Activated naive CD4-positive, alpha-beta T cell treated with anti-CD3 and anti-CD28 coated beads for 36 hours (primary cell): ENCODE measurements at regions not wholly inside any gene's neighbourhood (a gene's known extent, or its start where the extent isn't known, plus 50 kb on each side); places are given as distances from the start of the nearest gene placed in this dataset.

Experiments
- CTCF ChIA-PET: fragments of 350-600 bp; sonication (Branson Sonifier 250); formaldehyde crosslinking; loops from one replicate; lab custom pipeline; 2021; ENCODE audit warnings: antibody characterized with exemption; lab: Charles Lee
- DNase-seq: peaks from one replicate; pipeline ENCODE4 v3.0.0-alpha.2; 2020
- H3K27ac Mint-ChIP-seq: one replicate; pipeline ENCODE4 v1.8.0; 2021; ENCODE audit warnings: mild to moderate bottlenecking, mixed read lengths
- H3K27me3 Mint-ChIP-seq: one replicate; pipeline ENCODE4 v1.8.0; 2021; ENCODE audit warnings: low read depth, mixed read lengths
- H3K36me3 Mint-ChIP-seq: one replicate; pipeline ENCODE4 v1.8.0; 2021; ENCODE audit warnings: low read depth, mixed read lengths
- H3K4me1 Mint-ChIP-seq: one replicate; pipeline ENCODE4 v1.8.0; 2021; ENCODE audit warnings: low read depth, mixed read lengths
- H3K4me3 Mint-ChIP-seq: one replicate; pipeline ENCODE4 v1.8.0; 2021; ENCODE audit warnings: mild to moderate bottlenecking, moderate library complexity, mixed read lengths
- H3K9me3 Mint-ChIP-seq: one replicate; pipeline ENCODE4 v1.8.0; 2021; ENCODE audit warnings: mixed read lengths
- intact Hi-C: fragments of 100-400 bp; cut with micrococcal nuclease; formaldehyde crosslinking; loops from one replicate; pipeline ENCODE4 v1.15.1; 2023

GRCh38 chr13:63327584-63327983, 1911.9 kb upstream of the PCDH20 start:
- H3K4me3 Mint-ChIP-seq = no peak overlapping the region
- peaks cover 7% of the 10 kb centered on the region for H3K9me3 Mint-ChIP-seq
- no peaks in the 10 kb centered on the region for H3K36me3 Mint-ChIP-seq
- DNase-seq = no peak
- H3K27ac Mint-ChIP-seq = no peak overlapping the region
- H3K4me1 Mint-ChIP-seq = no peaks in the 10 kb centered on the region
- CTCF ChIA-PET = no interaction called here
- no peaks in the 10 kb centered on the region for H3K27me3 Mint-ChIP-seq
- intact Hi-C loops = no loop called here

- peaks cover 4% of the 10 kb centered on the region for H3K9me3 Mint-ChIP-seq
- H3K4me3 Mint-ChIP-seq = no peak overlapping the region
- H3K27me3 Mint-ChIP-seq = no peaks in the 10 kb centered on the region
- CTCF ChIA-PET = no interaction called here
- DNase-seq = no peak
- no peak overlapping the region for H3K27ac Mint-ChIP-seq
- intact Hi-C loops = no loop called here
- H3K4me1 Mint-ChIP-seq = no peaks in the 10 kb centered on the region
- H3K36me3 Mint-ChIP-seq = no peaks in the 10 kb centered on the region
Measured at GRCh38 chr13:63323441-63323840, 1907.8 kb upstream of the PCDH20 start.

GRCh38 chr13:63311587-63311986, 1895.9 kb upstream of the PCDH20 start:
- CTCF ChIA-PET = no interaction called here
- Mint-ChIP-seq H3K27me3 (no peaks in the 10 kb centered on the region), H3K4me1 (no peaks in the 10 kb centered on the region), H3K36me3 (peaks cover 3% of the 10 kb centered on the region), H3K4me3 (no peak overlapping the region), H3K27ac (no peak overlapping the region), H3K9me3 (peaks cover 1% of the 10 kb centered on the region)
- DNase-seq = no peak
- intact Hi-C loops = no loop called here

- CTCF ChIA-PET = no interaction called here
- intact Hi-C loops = no loop called here
Measured at GRCh38 chr13:63308549-63309165, 1893.0 kb upstream of the PCDH20 start.

GRCh38 chr13:63307228-63307627, 1891.6 kb upstream of the PCDH20 start:
- no peak for DNase-seq
- no peaks in the 10 kb centered on the region for H3K4me1 Mint-ChIP-seq
- no peaks in the 10 kb centered on the region for H3K27me3 Mint-ChIP-seq
- peaks cover 3% of the 10 kb centered on the region for H3K36me3 Mint-ChIP-seq
- H3K9me3 Mint-ChIP-seq = peaks cover 1% of the 10 kb centered on the region
- CTCF ChIA-PET = no interaction called here
- no peak overlapping the region for H3K4me3 Mint-ChIP-seq
- no peak overlapping the region for H3K27ac Mint-ChIP-seq
- intact Hi-C loops = no loop called here

More at GRCh38 chr13:63308549-63309165, 1893.0 kb upstream of the PCDH20 start:
- H3K4me3 Mint-ChIP-seq = no peak overlapping the region
- H3K36me3 Mint-ChIP-seq = peaks cover 3% of the 10 kb centered on the region
- H3K27ac Mint-ChIP-seq = no peak overlapping the region
- H3K27me3 Mint-ChIP-seq = no peaks in the 10 kb centered on the region
- no peaks in the 10 kb centered on the region for H3K4me1 Mint-ChIP-seq
- no peak for DNase-seq
- H3K9me3 Mint-ChIP-seq = peaks cover 1% of the 10 kb centered on the region

GRCh38 chr13:63305641-63306133, 1890.0 kb upstream of the PCDH20 start:
- H3K27ac Mint-ChIP-seq = no peak overlapping the region
- H3K36me3 Mint-ChIP-seq = peaks cover 3% of the 10 kb centered on the region
- DNase-seq = no peak
- CTCF ChIA-PET = no interaction called here
- peaks cover under 1% of the 10 kb centered on the region for H3K9me3 Mint-ChIP-seq
- H3K27me3 Mint-ChIP-seq = no peaks in the 10 kb centered on the region
- H3K4me1 Mint-ChIP-seq = no peaks in the 10 kb centered on the region
- H3K4me3 Mint-ChIP-seq = no peak overlapping the region
- intact Hi-C loops = no loop called here

- CTCF ChIA-PET = no interaction called here
- intact Hi-C loops = no loop called here
- H3K36me3 Mint-ChIP-seq = peaks cover 3% of the 10 kb centered on the region
Measured at GRCh38 chr13:63304497-63304896, 1888.8 kb upstream of the PCDH20 start.

GRCh38 chr13:63299866-63300394, 1884.3 kb upstream of the PCDH20 start:
- CTCF ChIA-PET = no interaction called here
- Mint-ChIP-seq H3K36me3 (no peaks in the 10 kb centered on the region), H3K4me3 (no peak overlapping the region), H3K27ac (no peak overlapping the region), H3K4me1 (no peaks in the 10 kb centered on the region), H3K9me3 (peaks cover 2% of the 10 kb centered on the region), H3K27me3 (no peaks in the 10 kb centered on the region)
- intact Hi-C loops = no loop called here
- DNase-seq = no peak

More at GRCh38 chr13:63304497-63304896, 1888.8 kb upstream of the PCDH20 start:
- Mint-ChIP-seq H3K27ac (no peak overlapping the region), H3K9me3 (peaks cover under 1% of the 10 kb centered on the region), H3K4me1 (no peaks in the 10 kb centered on the region), H3K4me3 (no peak overlapping the region), H3K27me3 (no peaks in the 10 kb centered on the region)
- no peak for DNase-seq

- no peaks in the 10 kb centered on the region for H3K36me3 Mint-ChIP-seq
- H3K9me3 Mint-ChIP-seq = peaks cover 2% of the 10 kb centered on the region
- intact Hi-C loops = no loop called here
- no peaks in the 10 kb centered on the region for H3K27me3 Mint-ChIP-seq
- no peak for DNase-seq
- H3K27ac Mint-ChIP-seq = no peak overlapping the region
- H3K4me3 Mint-ChIP-seq = no peak overlapping the region
- CTCF ChIA-PET = no interaction called here
- no peaks in the 10 kb centered on the region for H3K4me1 Mint-ChIP-seq
Measured at GRCh38 chr13:63297163-63297562, 1881.5 kb upstream of the PCDH20 start.

- no peaks in the 10 kb centered on the region for H3K4me1 Mint-ChIP-seq
- intact Hi-C loops = no loop called here
- no peaks in the 10 kb centered on the region for H3K27me3 Mint-ChIP-seq
- no peaks in the 10 kb centered on the region for H3K9me3 Mint-ChIP-seq
- no peak for DNase-seq
- H3K4me3 Mint-ChIP-seq = no peak overlapping the region
- no peak overlapping the region for H3K27ac Mint-ChIP-seq
- H3K36me3 Mint-ChIP-seq = no peaks in the 10 kb centered on the region
- CTCF ChIA-PET = no interaction called here
Measured at GRCh38 chr13:63291701-63292100, 1876.1 kb upstream of the PCDH20 start.

GRCh38 chr13:63288576-63288975, 1872.9 kb upstream of the PCDH20 start:
- Mint-ChIP-seq H3K4me3 (no peak overlapping the region), H3K27ac (no peak overlapping the region), H3K27me3 (no peaks in the 10 kb centered on the region), H3K9me3 (peaks cover 7% of the 10 kb centered on the region), H3K36me3 (no peaks in the 10 kb centered on the region), H3K4me1 (no peaks in the 10 kb centered on the region)
- intact Hi-C loops = no loop called here
- CTCF ChIA-PET = no interaction called here
- DNase-seq = no peak

- CTCF ChIA-PET = no interaction called here
- no peaks in the 10 kb centered on the region for H3K36me3 Mint-ChIP-seq
- no peak overlapping the region for H3K4me3 Mint-ChIP-seq
- H3K4me1 Mint-ChIP-seq = no peaks in the 10 kb centered on the region
- H3K27ac Mint-ChIP-seq = no peak overlapping the region
- intact Hi-C loops = no loop called here
- no peaks in the 10 kb centered on the region for H3K27me3 Mint-ChIP-seq
- H3K9me3 Mint-ChIP-seq = peaks cover 7% of the 10 kb centered on the region
- no peak for DNase-seq
Measured at GRCh38 chr13:63287926-63288325, 1872.3 kb upstream of the PCDH20 start.

- peaks cover 7% of the 10 kb centered on the region for H3K9me3 Mint-ChIP-seq
- intact Hi-C loops = no loop called here
- CTCF ChIA-PET = no interaction called here
- H3K27me3 Mint-ChIP-seq = no peaks in the 10 kb centered on the region
- H3K4me3 Mint-ChIP-seq = no peak overlapping the region
- H3K4me1 Mint-ChIP-seq = no peaks in the 10 kb centered on the region
- H3K36me3 Mint-ChIP-seq = no peaks in the 10 kb centered on the region
- H3K27ac Mint-ChIP-seq = no peak overlapping the region
- DNase-seq = no peak
Measured at GRCh38 chr13:63285426-63285825, 1869.8 kb upstream of the PCDH20 start.
